ENCODE measurements at regions not wholly inside any gene's neighbourhood (a gene's known extent, or its start where the extent isn't known, plus 50 kb on each side); places are given as distances from the start of the nearest gene placed in this dataset.

- no peak overlapping the region for H3T11ph ChIP-seq (ENCODE audit: low read length)
- TF ChIP-seq, protein P1, sequence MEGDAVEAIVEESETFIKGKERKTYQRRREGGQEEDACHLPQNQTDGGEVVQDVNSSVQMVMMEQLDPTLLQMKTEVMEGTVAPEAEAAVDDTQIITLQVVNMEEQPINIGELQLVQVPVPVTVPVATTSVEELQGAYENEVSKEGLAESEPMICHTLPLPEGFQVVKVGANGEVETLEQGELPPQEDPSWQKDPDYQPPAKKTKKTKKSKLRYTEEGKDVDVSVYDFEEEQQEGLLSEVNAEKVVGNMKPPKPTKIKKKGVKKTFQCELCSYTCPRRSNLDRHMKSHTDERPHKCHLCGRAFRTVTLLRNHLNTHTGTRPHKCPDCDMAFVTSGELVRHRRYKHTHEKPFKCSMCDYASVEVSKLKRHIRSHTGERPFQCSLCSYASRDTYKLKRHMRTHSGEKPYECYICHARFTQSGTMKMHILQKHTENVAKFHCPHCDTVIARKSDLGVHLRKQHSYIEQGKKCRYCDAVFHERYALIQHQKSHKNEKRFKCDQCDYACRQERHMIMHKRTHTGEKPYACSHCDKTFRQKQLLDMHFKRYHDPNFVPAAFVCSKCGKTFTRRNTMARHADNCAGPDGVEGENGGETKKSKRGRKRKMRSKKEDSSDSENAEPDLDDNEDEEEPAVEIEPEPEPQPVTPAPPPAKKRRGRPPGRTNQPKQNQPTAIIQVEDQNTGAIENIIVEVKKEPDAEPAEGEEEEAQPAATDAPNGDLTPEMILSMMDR (conservative IDR thresholded peaks at IDR 0.05): peak; percentile 73
- no peak overlapping the region for H3K4me2 ChIP-seq (ENCODE audit: insufficient read depth, insufficient read length, low read length)
- no peak overlapping the region for H3K27ac Mint-ChIP-seq
- H3K9me3 ChIP-seq (ENCODE audit: control insufficient read depth, low read depth, low read length): no peaks in the 10 kb centered on the region
- no peaks in the 10 kb centered on the region for H3K36me3 Mint-ChIP-seq (ENCODE audit: insufficient read depth in 1 of 3, low read depth in 3 of 3)
- H3K9me3 Mint-ChIP-seq: no peaks in the 10 kb centered on the region; a peak in 1 of 5 replicates
- H3K23me2 ChIP-seq (ENCODE audit: insufficient read length, low read depth, low read length, poor library complexity, severe bottlenecking): no peaks in the 10 kb centered on the region
- H2BK15ac ChIP-seq (ENCODE audit: low read depth, low read length): no peak overlapping the region
- no peaks in the 10 kb centered on the region for H3K79me1 ChIP-seq (ENCODE audit: insufficient read depth, low read depth, low read length, poor library complexity, severe bottlenecking)
- H2AFZ ChIP-seq (ENCODE audit: low read length): peak overlapping the region; percentile 26
- no peak overlapping the region for H3K18ac ChIP-seq (ENCODE audit: insufficient read length, low read depth, low read length)
- no peak overlapping the region for H3K27ac ChIP-seq (ENCODE audit: insufficient read length, low read depth, low read length)
- H2BK12ac ChIP-seq (ENCODE audit: insufficient read length, low read depth, low read length): no peak overlapping the region
- H4K91ac ChIP-seq (ENCODE audit: insufficient read length, low read depth, low read length): no peak overlapping the region
- no peak overlapping the region for H4K5ac ChIP-seq (ENCODE audit: insufficient read length, low read depth, low read length)
- H3K4me1 ChIP-seq (ENCODE audit: insufficient read depth, low read length): no peaks in the 10 kb centered on the region
- H3K4ac ChIP-seq (ENCODE audit: low read depth, low read length): no peak overlapping the region
- H3K14ac ChIP-seq (ENCODE audit: insufficient read depth, low read length): no peak overlapping the region
- H3K56ac ChIP-seq (ENCODE audit: insufficient read length, low read depth, low read length): no peak overlapping the region
- no peak overlapping the region for H2BK5ac ChIP-seq (ENCODE audit: insufficient read length, low read length)
- H3K27me3 Mint-ChIP-seq (ENCODE audit: low read depth): peaks cover 15% of the 10 kb centered on the region
- no peak overlapping the region for H3K9ac ChIP-seq (ENCODE audit: extremely low read depth, insufficient read length, low read length)
- no peak overlapping the region for H2AK5ac ChIP-seq (ENCODE audit: insufficient read length, low read length)
- H4K20me1 ChIP-seq (ENCODE audit: control insufficient read depth, insufficient read depth, insufficient read length): no peaks in the 10 kb centered on the region
- no CpG with 5 or more reads among the region's 7 CpGs for WGBS (ENCODE audit: extremely low coverage, insufficient read length, low lambda C conversion rate)
- H3K4me1 Mint-ChIP-seq: peaks cover 14 to 16% of the 10 kb centered on the region in 2 experiments
- no peaks in the 10 kb centered on the region for H3K27me3 ChIP-seq (ENCODE audit: insufficient read depth, low read length)
- no peak overlapping the region for H2BK20ac ChIP-seq (ENCODE audit: low read depth, low read length, poor library complexity, severe bottlenecking)
- peak; percentile 65 for DNase-seq
- no peak overlapping the region for H3K4me3 Mint-ChIP-seq
- no peaks in the 10 kb centered on the region for H3K79me2 ChIP-seq (ENCODE audit: insufficient read depth, low read length)
- H3K23ac ChIP-seq (ENCODE audit: insufficient read length, low read depth, low read length): no peak overlapping the region
- no peak overlapping the region for H2BK120ac ChIP-seq (ENCODE audit: low read depth, low read length, poor library complexity, severe bottlenecking)
- no peak overlapping the region for H4K8ac ChIP-seq (replicated peaks; ENCODE audit: insufficient read length, low read depth, low read length)
These were observed 407.0 kb upstream of the B3GAT1 start for GRCh38 chr11:134819041-134819440.
